ENCODE measurements at regions not wholly inside any gene's neighbourhood (a gene's known extent, or its start where the extent isn't known, plus 50 kb on each side); places are given as distances from the start of the nearest gene placed in this dataset.

DNA sequence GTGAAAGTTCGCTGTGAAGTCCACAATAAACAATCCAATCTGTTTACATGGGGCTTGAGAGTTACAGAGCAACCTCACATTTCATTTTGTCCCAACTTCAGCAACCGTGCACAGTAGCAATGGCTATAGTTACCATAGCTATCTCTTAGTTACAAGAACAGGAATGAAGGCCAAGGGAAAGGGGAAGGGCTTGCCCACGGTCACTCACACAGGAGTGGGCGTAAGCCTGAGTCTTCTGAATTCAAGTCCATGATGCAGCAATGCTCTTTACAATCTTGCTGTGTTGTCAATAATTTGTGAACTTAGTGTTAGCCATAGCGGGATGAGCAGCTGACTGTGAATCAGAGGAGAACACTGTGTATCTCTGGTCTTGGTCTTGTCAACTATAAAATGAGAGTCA, 102.9 kb downstream of the ADAMTS15 start:
- TF ChIP-seq, protein P1, sequence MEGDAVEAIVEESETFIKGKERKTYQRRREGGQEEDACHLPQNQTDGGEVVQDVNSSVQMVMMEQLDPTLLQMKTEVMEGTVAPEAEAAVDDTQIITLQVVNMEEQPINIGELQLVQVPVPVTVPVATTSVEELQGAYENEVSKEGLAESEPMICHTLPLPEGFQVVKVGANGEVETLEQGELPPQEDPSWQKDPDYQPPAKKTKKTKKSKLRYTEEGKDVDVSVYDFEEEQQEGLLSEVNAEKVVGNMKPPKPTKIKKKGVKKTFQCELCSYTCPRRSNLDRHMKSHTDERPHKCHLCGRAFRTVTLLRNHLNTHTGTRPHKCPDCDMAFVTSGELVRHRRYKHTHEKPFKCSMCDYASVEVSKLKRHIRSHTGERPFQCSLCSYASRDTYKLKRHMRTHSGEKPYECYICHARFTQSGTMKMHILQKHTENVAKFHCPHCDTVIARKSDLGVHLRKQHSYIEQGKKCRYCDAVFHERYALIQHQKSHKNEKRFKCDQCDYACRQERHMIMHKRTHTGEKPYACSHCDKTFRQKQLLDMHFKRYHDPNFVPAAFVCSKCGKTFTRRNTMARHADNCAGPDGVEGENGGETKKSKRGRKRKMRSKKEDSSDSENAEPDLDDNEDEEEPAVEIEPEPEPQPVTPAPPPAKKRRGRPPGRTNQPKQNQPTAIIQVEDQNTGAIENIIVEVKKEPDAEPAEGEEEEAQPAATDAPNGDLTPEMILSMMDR (IDR thresholded peaks at IDR 0.05) = no peak
- TF ChIP-seq, protein P2, sequence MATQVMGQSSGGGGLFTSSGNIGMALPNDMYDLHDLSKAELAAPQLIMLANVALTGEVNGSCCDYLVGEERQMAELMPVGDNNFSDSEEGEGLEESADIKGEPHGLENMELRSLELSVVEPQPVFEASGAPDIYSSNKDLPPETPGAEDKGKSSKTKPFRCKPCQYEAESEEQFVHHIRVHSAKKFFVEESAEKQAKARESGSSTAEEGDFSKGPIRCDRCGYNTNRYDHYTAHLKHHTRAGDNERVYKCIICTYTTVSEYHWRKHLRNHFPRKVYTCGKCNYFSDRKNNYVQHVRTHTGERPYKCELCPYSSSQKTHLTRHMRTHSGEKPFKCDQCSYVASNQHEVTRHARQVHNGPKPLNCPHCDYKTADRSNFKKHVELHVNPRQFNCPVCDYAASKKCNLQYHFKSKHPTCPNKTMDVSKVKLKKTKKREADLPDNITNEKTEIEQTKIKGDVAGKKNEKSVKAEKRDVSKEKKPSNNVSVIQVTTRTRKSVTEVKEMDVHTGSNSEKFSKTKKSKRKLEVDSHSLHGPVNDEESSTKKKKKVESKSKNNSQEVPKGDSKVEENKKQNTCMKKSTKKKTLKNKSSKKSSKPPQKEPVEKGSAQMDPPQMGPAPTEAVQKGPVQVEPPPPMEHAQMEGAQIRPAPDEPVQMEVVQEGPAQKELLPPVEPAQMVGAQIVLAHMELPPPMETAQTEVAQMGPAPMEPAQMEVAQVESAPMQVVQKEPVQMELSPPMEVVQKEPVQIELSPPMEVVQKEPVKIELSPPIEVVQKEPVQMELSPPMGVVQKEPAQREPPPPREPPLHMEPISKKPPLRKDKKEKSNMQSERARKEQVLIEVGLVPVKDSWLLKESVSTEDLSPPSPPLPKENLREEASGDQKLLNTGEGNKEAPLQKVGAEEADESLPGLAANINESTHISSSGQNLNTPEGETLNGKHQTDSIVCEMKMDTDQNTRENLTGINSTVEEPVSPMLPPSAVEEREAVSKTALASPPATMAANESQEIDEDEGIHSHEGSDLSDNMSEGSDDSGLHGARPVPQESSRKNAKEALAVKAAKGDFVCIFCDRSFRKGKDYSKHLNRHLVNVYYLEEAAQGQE (IDR thresholded peaks at IDR 0.05; ENCODE audit: insufficient read depth in 1 of 2, low read depth in 2 of 2, low read length in 1 of 2) = no peak
- no peak for TF ChIP-seq POLR2AphosphoS5 (IDR thresholded peaks at IDR 0.05; ENCODE audit: low read depth, low read length)

Data from Panc1 (cell line).